ENCODE measurements at regions not wholly inside any gene's neighbourhood (a gene's known extent, or its start where the extent isn't known, plus 50 kb on each side); places are given as distances from the start of the nearest gene placed in this dataset.

- no peak for FAIRE-seq
- CTCF ChIA-PET = no interaction called here
- no TSS peak for BruUV-seq (replicated peaks)
Measured at GRCh38 chr4:43369036-43369594, 476.6 kb downstream of the GRXCR1 start.

More at GRCh38 chr4:43369036-43369594, 476.6 kb downstream of the GRXCR1 start:
- Histone ChIP-seq H2AFZ (ENCODE audit: low read depth, low read length) (no peak overlapping the region), H3K27ac (ENCODE audit: insufficient read depth, low read depth, low read length) (no peak overlapping the region), H3K9me1 (replicated peaks; ENCODE audit: control insufficient read depth, extremely low read depth, insufficient read depth, low read length) (no peaks in the 10 kb centered on the region), H3K27me3 (ENCODE audit: control insufficient read depth in 2 of 2, insufficient read depth in 2 of 2, low read length in 2 of 2) (no peaks in the 10 kb centered on the region), H3K4me2 (ENCODE audit: insufficient read depth, low read length) (no peak overlapping the region), H3K9ac (replicated peaks; ENCODE audit: extremely low read depth, insufficient read depth, low read length) (no peak overlapping the region), H3K79me2 (ENCODE audit: control insufficient read depth, insufficient read depth, low read length) (no peaks in the 10 kb centered on the region), H3K9me3 (replicated peaks; ENCODE audit: control insufficient read depth, insufficient read depth, low read length) (no peaks in the 10 kb centered on the region), H3K4me3 (replicated peaks in 1 of 3; ENCODE audit: insufficient read depth in 1 of 3, low read depth in 1 of 3, low read length in 3 of 3) (no peak overlapping the region), H4K20me1 (replicated peaks; ENCODE audit: control insufficient read depth, extremely low read depth, insufficient read depth, low read length) (no peaks in the 10 kb centered on the region), H3K36me3 (ENCODE audit: control insufficient read depth in 2 of 2, extremely low read depth in 1 of 2, insufficient read depth in 2 of 2, low read length in 2 of 2) (no peaks in the 10 kb centered on the region), H3K4me1 (ENCODE audit: control insufficient read depth, extremely low read depth, insufficient read depth, low read length) (no peaks in the 10 kb centered on the region)
- TF ChIP-seq GATA2 (IDR thresholded peaks at IDR 0.05; ENCODE audit: insufficient read depth, insufficient read length, low read depth, low read length) (no peak), MYC (IDR thresholded peaks at IDR 0.05; ENCODE audit: low read depth, low read length) (no peak), FOS (IDR thresholded peaks at IDR 0.05; ENCODE audit: borderline replicate concordance, insufficient read depth, low read length) (no peak), POLR2AphosphoS5 (IDR thresholded peaks at IDR 0.05; ENCODE audit: insufficient read depth, low read depth, low read length) (no peak), POLR2A (IDR thresholded peaks at IDR 0.05; ENCODE audit: low read depth, low read length) (no peak), CTCF (IDR thresholded peaks at IDR 0.05; ENCODE audit: extremely low read depth in 1 of 2, insufficient read depth in 1 of 2, low read depth in 1 of 2, low read length in 2 of 2) (no peak), MAX (IDR thresholded peaks at IDR 0.05; ENCODE audit: insufficient read depth, insufficient read length) (no peak), JUN (IDR thresholded peaks at IDR 0.05; ENCODE audit: borderline replicate concordance, insufficient read depth, insufficient read length, low read depth) (no peak), EZH2 (IDR thresholded peaks at IDR 0.05; ENCODE audit: borderline replicate concordance, low read depth, low read length, severe bottlenecking) (no peak)
- dilution Hi-C loops (cut with MboI; ENCODE audit: extremely low pct_ligation_motif_present, low sequenced_read_pairs) (no loop called here), intact Hi-C loops (cut with micrococcal nuclease) (no loop called here)
- DNase-seq (ENCODE audit: low read depth, low spot score) = no peak
- POLR2A ChIA-PET = no interaction called here
